K562 (cell line): ENCODE measurements at regions not wholly inside any gene's neighbourhood (a gene's known extent, or its start where the extent isn't known, plus 50 kb on each side); places are given as distances from the start of the nearest gene placed in this dataset.

ENCODE experiments used
- AFF1 ChIP-seq, 2 experiments: fragments of 450-650 bp; IDR thresholded peaks; 2 replicates each; pipeline ENCODE4 v1.6.1; 2018; ENCODE audit warnings: mild to moderate bottlenecking in 2 of 2, low read depth in 1 of 2; ENCODE audit not compliant: partially characterized antibody in 2 of 2
- DDX20 ChIP-seq: fragments of 450-650 bp; IDR thresholded peaks from 2 replicates; pipeline ENCODE4 v1.6.1; 2016; ENCODE audit warnings: missing genetic modification characterization, low read depth, mild to moderate bottlenecking, missing compliant biosample characterization, moderate library complexity
- GTF2E2 ChIP-seq: fragments of 200-800 bp; sonication (Bioruptor generic); IDR thresholded peaks from 2 replicates; pipeline ENCODE4 v1.6.1; 2016; ENCODE audit warnings: missing genetic modification characterization, missing compliant biosample characterization
- GTF3C2 ChIP-seq: IDR thresholded peaks from 3 replicates; pipeline ENCODE4 v1.6.1; 2011; ENCODE audit warnings: borderline replicate concordance, mild to moderate bottlenecking, moderate library complexity; ENCODE audit not compliant: insufficient read length; ENCODE audit errors: extremely low read depth
- NUFIP1 ChIP-seq: fragments of 450-650 bp; IDR thresholded peaks from 2 replicates; pipeline ENCODE4 v1.6.1; 2018; ENCODE audit not compliant: partially characterized antibody
- SMAD1 ChIP-seq: fragments of 150-350 bp; IDR thresholded peaks from 2 replicates; pipeline ENCODE4 v1.6.1; 2014; ENCODE audit warnings: low read length, low read depth; ENCODE audit not compliant: partially characterized antibody
- ZNF12 ChIP-seq: sonication (generic); formaldehyde crosslinking; IDR thresholded peaks from 2 replicates; pipeline ENCODE4 v1.4.0; 2020; ENCODE audit warnings: mild to moderate bottlenecking, missing genetic modification reagents
- ZNF282 ChIP-seq: sonication (generic); formaldehyde crosslinking; IDR thresholded peaks from 2 replicates; pipeline ENCODE4 v1.8.1; 2023; ENCODE audit warnings: missing genetic modification reagents
- TF ChIP-seq, protein P1 (sequence below): sonication (generic); formaldehyde crosslinking; IDR thresholded peaks from 2 replicates; pipeline ENCODE4 v1.9.0; 2022; ENCODE audit warnings: mild to moderate bottlenecking, missing genetic modification reagents
- TF ChIP-seq, protein P2 (sequence below): fragments of 250-450 bp; sonication (Bioruptor Pico); IDR thresholded peaks from 2 replicates; pipeline ENCODE4 v1.4.0; 2020; ENCODE audit warnings: mild to moderate bottlenecking, moderate library complexity
- TF ChIP-seq, protein P3 (sequence below): sonication (generic); formaldehyde crosslinking; IDR thresholded peaks from 2 replicates; pipeline ENCODE4 v1.8.0; 2022; ENCODE audit warnings: mild to moderate bottlenecking, missing genetic modification reagents, borderline replicate concordance

- TF ChIP-seq AFF1 (IDR thresholded peaks at IDR 0.05; ENCODE audit: low read depth in 1 of 2, partially characterized antibody in 2 of 2) (peak in 1 of 2 experiments; percentile 24), GTF3C2 (no peak), DDX20 (tag) (no peak), SMAD1 (no peak), GTF2E2 (tag) (no peak), ZNF282 (no peak), NUFIP1 (no peak), ZNF12 (CRISPR knock-in tag) (no peak)
- TF ChIP-seq, protein P1, sequence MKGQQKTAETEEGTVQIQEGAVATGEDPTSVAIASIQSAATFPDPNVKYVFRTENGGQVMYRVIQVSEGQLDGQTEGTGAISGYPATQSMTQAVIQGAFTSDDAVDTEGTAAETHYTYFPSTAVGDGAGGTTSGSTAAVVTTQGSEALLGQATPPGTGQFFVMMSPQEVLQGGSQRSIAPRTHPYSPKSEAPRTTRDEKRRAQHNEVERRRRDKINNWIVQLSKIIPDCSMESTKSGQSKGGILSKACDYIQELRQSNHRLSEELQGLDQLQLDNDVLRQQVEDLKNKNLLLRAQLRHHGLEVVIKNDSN (CRISPR knock-in tag): no peak
- TF ChIP-seq, protein P2, sequence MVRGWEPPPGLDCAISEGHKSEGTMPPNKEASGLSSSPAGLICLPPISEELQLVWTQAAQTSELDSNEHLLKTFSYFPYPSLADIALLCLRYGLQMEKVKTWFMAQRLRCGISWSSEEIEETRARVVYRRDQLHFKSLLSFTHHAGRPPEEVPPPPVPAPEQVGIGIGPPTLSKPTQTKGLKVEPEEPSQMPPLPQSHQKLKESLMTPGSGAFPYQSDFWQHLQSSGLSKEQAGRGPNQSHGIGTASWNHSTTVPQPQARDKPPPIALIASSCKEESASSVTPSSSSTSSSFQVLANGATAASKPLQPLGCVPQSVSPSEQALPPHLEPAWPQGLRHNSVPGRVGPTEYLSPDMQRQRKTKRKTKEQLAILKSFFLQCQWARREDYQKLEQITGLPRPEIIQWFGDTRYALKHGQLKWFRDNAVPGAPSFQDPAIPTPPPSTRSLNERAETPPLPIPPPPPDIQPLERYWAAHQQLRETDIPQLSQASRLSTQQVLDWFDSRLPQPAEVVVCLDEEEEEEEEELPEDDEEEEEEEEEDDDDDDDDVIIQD (CRISPR knock-in tag): no peak
- TF ChIP-seq, protein P3, sequence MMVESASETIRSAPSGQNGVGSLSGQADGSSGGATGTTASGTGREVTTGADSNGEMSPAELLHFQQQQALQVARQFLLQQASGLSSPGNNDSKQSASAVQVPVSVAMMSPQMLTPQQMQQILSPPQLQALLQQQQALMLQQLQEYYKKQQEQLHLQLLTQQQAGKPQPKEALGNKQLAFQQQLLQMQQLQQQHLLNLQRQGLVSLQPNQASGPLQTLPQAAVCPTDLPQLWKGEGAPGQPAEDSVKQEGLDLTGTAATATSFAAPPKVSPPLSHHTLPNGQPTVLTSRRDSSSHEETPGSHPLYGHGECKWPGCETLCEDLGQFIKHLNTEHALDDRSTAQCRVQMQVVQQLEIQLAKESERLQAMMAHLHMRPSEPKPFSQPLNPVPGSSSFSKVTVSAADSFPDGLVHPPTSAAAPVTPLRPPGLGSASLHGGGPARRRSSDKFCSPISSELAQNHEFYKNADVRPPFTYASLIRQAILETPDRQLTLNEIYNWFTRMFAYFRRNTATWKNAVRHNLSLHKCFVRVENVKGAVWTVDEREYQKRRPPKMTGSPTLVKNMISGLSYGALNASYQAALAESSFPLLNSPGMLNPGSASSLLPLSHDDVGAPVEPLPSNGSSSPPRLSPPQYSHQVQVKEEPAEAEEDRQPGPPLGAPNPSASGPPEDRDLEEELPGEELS: no peak
Observed at GRCh38 chr16:8087597-8088289, 502.6 kb downstream of the TMEM114 start (continued).
